ENCODE measurements at regions not wholly inside any gene's neighbourhood (a gene's known extent, or its start where the extent isn't known, plus 50 kb on each side); places are given as distances from the start of the nearest gene placed in this dataset.
"Not testable (repeated sequence)": the region's sequence is repeated elsewhere in the genome, so short reads cannot be mapped to it uniquely, and the experiment has no call there.

GRCh38 chr5:176037190-176037589, 69.1 kb upstream of the THOC3 start:
- not testable (repeated sequence) for H3K4me1 ChIP-seq (ENCODE audit: insufficient read depth, low read length); H4K91ac ChIP-seq (ENCODE audit: insufficient read length, low read depth, low read length); H3K23me2 ChIP-seq (ENCODE audit: insufficient read length, low read depth, low read length, poor library complexity, severe bottlenecking); H2BK5ac ChIP-seq (ENCODE audit: insufficient read length, low read length); H3T11ph ChIP-seq (ENCODE audit: low read length); H2AFZ ChIP-seq (ENCODE audit: low read length); H3K4me1 Mint-ChIP-seq; H3K27me3 Mint-ChIP-seq (ENCODE audit: low read depth); H3K9me3 ChIP-seq (ENCODE audit: control insufficient read depth, low read depth, low read length); H3K4me3 Mint-ChIP-seq; H2BK20ac ChIP-seq (ENCODE audit: low read depth, low read length, poor library complexity, severe bottlenecking); DNase-seq; H3K4ac ChIP-seq (ENCODE audit: low read depth, low read length); H3K56ac ChIP-seq (ENCODE audit: insufficient read length, low read depth, low read length); H2BK12ac ChIP-seq (ENCODE audit: insufficient read length, low read depth, low read length); H3K79me1 ChIP-seq (ENCODE audit: insufficient read depth, low read depth, low read length, poor library complexity, severe bottlenecking); H2BK120ac ChIP-seq (ENCODE audit: low read depth, low read length, poor library complexity, severe bottlenecking); H3K4me2 ChIP-seq (ENCODE audit: insufficient read depth, insufficient read length, low read length); H4K5ac ChIP-seq (ENCODE audit: insufficient read length, low read depth, low read length); H3K9ac ChIP-seq (ENCODE audit: extremely low read depth, insufficient read length, low read length); H4K8ac ChIP-seq (replicated peaks; ENCODE audit: insufficient read length, low read depth, low read length); H4K20me1 ChIP-seq (ENCODE audit: control insufficient read depth, insufficient read depth, insufficient read length); H3K14ac ChIP-seq (ENCODE audit: insufficient read depth, low read length); H3K27me3 ChIP-seq (ENCODE audit: insufficient read depth, low read length); H2AK5ac ChIP-seq (ENCODE audit: insufficient read length, low read length); H3K79me2 ChIP-seq (ENCODE audit: insufficient read depth, low read length); H3K9me3 Mint-ChIP-seq; H2BK15ac ChIP-seq (ENCODE audit: low read depth, low read length); H3K27ac ChIP-seq (ENCODE audit: insufficient read length, low read depth, low read length); H3K18ac ChIP-seq (ENCODE audit: insufficient read length, low read depth, low read length); H3K27ac Mint-ChIP-seq; H3K36me3 Mint-ChIP-seq (ENCODE audit: insufficient read depth in 1 of 3, low read depth in 3 of 3); H3K23ac ChIP-seq (ENCODE audit: insufficient read length, low read depth, low read length)
- no CpG with 5 or more reads among the region's 5 CpGs for WGBS (ENCODE audit: extremely low coverage, insufficient read length, low lambda C conversion rate)

DNA sequence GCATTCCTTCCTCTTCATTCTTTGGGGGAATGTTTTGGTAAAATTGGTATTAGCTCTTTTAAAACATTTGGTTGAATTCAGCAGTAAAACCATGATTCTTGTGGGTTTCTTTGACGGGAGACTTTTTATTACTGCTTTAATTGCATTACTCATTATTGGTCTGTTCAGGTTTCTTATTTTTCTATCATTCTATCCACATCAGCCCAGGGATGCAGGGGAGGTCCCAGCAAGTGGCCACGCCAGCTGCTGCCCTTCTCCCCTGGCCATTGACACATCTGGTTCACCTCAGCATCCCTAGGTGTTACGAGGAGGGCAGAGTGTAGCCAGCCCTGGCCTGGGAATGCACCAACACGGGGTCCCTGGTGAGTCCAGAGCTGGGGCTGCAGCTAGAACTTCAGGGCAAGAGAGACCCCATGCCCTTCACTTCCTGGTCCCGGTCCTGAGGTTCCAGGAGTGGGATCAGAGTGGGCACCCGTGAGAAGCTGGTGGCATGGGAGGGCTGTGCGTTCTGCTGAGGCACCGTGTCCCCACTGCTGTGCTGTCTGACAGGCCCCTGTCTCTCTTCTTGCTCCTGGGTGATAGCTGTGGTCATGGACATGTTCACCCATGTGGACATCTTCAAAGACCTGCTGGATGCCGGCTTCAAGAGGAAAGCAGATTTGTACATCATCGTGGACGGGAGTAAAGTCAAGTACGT, 72.1 kb upstream of the THOC3 start:
- not testable (repeated sequence) for H3K4ac ChIP-seq (ENCODE audit: low read depth, low read length); H3K9me3 ChIP-seq (ENCODE audit: control insufficient read depth, low read depth, low read length); H3K27ac Mint-ChIP-seq; H3K27me3 ChIP-seq (ENCODE audit: insufficient read depth, low read length); H3K27me3 Mint-ChIP-seq (ENCODE audit: low read depth); H3K79me2 ChIP-seq (ENCODE audit: insufficient read depth, low read length); H3K56ac ChIP-seq (ENCODE audit: insufficient read length, low read depth, low read length); H3K27ac ChIP-seq (ENCODE audit: insufficient read length, low read depth, low read length); H3K79me1 ChIP-seq (ENCODE audit: insufficient read depth, low read depth, low read length, poor library complexity, severe bottlenecking); H2BK120ac ChIP-seq (ENCODE audit: low read depth, low read length, poor library complexity, severe bottlenecking); H3K4me1 ChIP-seq (ENCODE audit: insufficient read depth, low read length); H2BK20ac ChIP-seq (ENCODE audit: low read depth, low read length, poor library complexity, severe bottlenecking); H3K23ac ChIP-seq (ENCODE audit: insufficient read length, low read depth, low read length); H3K18ac ChIP-seq (ENCODE audit: insufficient read length, low read depth, low read length); H3T11ph ChIP-seq (ENCODE audit: low read length); H2AFZ ChIP-seq (ENCODE audit: low read length); H3K4me1 Mint-ChIP-seq; H4K8ac ChIP-seq (replicated peaks; ENCODE audit: insufficient read length, low read depth, low read length); H3K4me3 Mint-ChIP-seq; H4K5ac ChIP-seq (ENCODE audit: insufficient read length, low read depth, low read length); H4K91ac ChIP-seq (ENCODE audit: insufficient read length, low read depth, low read length); H2AK5ac ChIP-seq (ENCODE audit: insufficient read length, low read length); H3K23me2 ChIP-seq (ENCODE audit: insufficient read length, low read depth, low read length, poor library complexity, severe bottlenecking); H4K20me1 ChIP-seq (ENCODE audit: control insufficient read depth, insufficient read depth, insufficient read length); H3K4me2 ChIP-seq (ENCODE audit: insufficient read depth, insufficient read length, low read length); H2BK12ac ChIP-seq (ENCODE audit: insufficient read length, low read depth, low read length); H2BK5ac ChIP-seq (ENCODE audit: insufficient read length, low read length); H3K36me3 Mint-ChIP-seq (ENCODE audit: insufficient read depth in 1 of 3, low read depth in 3 of 3); H3K14ac ChIP-seq (ENCODE audit: insufficient read depth, low read length); H2BK15ac ChIP-seq (ENCODE audit: low read depth, low read length); H3K9me3 Mint-ChIP-seq; H3K9ac ChIP-seq (ENCODE audit: extremely low read depth, insufficient read length, low read length)
- WGBS (ENCODE audit: extremely low coverage, insufficient read length, low lambda C conversion rate): no CpG with 5 or more reads among the region's 12 CpGs
- DNase-seq: peak; percentile 10

Data from H9 (cell line).